Stimulated activated naive CD4-positive, alpha-beta T cell (primary cell): ENCODE measurements at regions not wholly inside any gene's neighbourhood (a gene's known extent, or its start where the extent isn't known, plus 50 kb on each side); places are given as distances from the start of the nearest gene placed in this dataset.

Experiments used
- DNase-seq, 6 experiments: peaks; one replicate each; lab custom pipeline; 2025; lab: John Stamatoyannopoulos, UW

DNA sequence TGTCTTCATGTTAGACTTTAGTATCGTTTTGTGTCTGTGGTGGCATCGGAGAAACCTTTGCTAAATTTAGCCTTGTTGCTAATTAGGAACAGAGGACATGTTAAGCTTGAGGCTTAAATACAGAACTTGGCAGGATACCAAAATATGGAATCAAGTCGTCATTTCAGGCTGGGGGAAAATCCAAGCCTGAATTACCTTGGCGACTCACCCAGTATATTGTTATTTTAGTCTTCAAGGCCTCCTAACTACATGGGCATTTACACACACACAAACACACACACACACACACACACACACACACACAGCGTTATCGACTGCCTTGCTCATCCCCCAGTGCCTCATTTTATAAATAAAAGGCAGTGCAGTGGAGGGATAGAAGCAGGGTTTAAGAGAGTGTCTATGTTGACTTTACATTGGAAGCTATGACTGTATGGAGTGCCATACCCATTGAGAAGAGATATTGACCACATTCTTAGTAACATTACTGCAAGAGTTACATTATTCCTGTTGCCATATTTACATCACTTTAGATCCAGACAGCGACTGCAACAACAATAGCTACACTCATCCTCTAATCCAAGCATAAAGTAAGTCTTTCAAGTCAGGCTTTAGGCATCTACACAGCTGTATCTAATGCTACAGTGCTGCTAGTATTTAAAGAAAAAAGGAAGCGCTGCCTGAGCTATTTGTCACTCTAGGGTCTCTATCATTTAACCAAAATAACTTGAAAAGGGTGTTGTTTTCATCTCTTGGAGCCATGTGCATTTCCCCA is 210.8 kb upstream of the SEMA6D start:
- DNase-seq: no peak

DNA sequence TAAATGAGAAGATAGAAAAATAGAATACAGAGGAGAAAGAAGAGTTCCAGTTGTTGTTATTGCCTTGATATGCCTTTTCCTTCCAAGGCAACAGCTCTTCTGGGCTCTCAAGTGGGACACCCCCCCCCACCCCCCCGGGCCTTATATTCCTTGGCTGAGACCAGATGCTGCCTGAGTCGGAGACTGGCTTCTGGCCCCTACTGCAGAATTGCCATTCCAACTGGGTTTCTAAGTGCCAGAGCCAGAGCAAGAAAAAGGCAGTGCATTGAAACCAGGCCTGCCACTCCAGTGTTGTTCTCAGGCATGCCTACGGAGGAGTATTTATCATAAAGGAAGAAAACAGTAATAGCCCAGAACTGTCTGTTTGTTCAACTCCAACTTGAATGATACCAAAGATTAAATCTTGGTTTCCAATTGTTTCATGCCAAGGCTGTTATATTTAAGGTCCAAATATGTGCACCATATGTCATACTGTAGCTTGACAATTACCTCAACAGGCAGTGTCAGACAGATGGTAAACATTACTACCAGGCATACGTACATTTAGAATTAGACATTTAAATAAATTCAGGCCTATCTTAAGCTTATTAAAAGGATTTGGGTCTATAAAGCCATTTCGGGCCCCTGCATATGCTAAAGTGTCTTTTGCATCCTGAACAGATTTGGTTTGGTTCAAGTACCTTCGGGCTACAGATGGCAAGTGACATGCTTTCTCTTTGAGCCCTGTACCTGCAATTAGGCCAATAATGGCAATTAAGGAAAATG is 209.9 kb upstream of the SEMA6D start:
- DNase-seq: no peak

DNA sequence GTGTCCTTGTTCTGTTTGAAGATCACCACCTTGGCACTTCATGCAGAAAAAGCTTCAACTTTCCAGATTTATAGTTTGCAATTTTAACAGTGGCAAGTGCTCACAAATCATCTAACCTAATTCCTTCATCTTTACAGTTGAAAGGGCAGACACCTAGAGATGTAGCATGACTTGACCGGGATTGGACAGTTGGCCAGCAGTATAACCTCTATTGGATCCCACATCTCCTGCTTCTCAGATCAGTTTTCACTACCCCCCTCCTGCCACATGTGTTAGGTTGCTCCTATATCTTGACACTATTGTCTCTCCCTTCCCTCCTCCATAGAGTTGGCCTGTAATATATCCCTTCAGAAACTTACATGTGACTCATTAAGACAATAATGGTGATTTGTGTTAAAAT is 206.0 kb upstream of the SEMA6D start:
- no peak for DNase-seq

DNA sequence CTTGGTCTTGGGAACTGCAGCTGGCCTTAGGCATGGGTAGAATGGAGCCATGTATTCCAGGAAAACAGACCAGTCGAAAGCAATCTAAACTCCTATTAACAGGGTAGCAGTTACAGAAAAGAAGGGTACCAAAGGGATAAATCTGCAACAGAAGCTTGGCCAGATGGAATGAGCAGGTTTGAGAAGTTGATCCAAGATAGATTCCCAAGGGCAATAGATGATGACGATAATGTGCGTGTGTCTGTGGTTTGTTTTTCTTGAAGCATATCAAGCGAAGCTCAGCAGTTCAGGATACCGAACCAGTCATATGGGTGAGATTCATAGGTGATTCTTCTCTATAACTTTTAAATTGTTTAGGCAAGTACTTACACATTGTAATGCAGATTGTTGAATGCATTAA is 203.8 kb upstream of the SEMA6D start:
- DNase-seq: no peak

DNA sequence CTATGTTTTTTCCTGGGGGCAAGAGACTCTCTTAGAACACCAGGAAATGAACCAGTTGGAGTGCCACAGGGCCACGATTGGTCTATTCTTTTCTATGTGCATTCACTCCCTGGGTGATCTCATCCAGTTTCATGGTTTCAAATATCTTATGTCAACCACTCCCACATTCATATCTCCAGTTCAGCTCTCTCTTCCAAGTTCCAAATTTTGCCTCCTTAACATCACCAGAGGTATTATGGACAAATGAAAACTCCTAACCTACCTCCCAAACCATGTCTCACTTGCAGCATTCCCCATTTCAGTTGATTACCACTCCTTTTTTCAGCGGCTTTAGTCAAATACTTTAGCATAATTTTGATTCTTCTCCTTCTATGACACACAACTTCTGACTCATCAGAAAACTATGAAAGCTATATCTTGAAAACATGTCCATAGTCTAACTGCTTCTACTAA is 203.1 kb upstream of the SEMA6D start:
- no peak for DNase-seq

DNA sequence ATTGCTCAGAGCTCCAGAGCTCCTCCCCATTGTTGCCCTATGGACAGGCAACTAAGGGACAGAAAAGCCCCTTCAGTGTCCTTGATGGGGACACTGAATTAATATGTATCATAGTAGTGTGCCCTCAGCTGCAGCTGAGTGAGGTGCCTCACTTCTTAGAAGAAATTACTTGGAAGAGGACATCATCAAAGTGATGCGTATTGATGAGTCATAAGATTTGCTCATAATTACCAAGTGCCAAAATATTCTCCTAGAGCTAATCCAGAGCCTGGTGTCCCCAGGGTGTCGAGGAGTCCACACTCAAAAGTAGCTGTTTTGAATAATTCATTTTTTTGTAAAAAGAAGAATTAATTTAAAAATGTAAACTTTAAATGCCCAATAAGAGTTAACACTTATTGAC is 200.7 kb upstream of the SEMA6D start:
- no peak for DNase-seq

DNA sequence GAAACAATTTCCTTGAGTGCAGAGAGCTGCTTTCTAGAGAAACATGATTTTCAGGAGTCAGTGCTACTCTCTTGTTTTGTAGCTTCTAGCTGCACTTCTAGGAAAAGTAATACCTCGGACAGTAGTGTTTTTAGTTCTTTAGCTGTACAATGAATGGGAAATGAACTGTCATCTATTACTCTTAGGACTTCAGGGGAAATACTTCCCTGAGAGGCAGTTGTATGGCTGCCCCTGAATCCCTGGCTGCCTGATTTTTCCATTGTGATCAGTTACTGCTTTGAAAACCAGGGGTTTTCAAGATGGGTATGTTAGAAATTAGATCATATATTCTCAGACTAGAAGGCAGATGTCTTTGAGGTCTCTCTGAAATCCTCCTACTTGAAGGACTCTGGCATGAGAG is 200.3 kb upstream of the SEMA6D start:
- DNase-seq: no peak

DNA sequence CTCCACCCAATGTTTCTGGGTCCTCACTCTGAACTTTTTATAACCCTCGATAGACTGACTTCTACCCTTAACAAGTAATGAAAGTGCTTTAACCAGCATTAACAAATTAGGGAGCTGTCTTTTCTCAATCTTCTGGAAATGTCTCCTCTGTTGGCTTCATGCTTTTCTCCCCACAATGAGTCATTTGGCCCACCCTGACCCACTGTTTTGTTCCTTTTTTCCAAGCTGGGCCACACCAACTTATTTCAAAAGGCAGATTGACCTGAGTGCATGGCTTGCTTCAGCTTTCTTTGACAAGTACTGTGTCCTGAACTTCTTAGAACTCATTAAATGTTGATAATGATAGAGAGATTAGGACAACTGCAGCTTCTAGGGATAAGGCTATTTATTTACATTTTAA is 199.6 kb upstream of the SEMA6D start:
- DNase-seq: no peak

DNA sequence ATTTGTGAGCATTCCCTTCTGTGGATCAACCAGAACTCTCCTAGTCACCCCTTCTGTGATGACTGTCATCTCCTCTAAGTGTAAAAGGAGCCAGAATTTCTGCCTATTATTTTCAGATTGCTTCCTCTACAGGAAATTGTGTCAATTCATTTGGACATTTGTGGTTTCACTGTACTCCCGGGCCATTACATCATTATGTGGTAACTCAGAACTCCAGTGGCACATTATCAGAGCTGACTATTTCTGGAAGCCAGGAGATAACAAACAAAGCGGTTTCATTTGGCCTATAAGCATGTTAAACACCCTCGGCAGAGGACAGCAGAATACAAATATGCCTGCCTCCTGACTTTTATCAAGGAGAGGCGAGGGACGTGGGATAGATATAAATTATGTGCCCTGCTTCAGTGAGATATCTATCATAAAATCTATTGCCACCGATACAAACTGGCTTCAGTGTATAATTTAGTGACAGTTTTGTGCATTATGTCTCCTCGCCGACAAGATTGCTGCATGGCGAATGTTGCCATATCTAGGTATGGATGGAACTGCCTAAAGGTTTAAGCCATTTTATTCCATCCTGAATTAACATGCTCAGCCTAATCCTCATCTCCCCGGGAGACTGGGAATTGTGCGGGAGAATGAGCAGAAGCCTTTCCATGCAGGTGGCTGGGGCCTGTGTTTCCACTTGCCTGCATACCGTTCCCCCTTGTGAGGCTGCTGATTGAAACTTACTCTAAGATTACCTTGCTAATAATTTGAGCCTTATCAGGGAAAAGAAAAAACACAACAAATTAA is 193.4 kb upstream of the SEMA6D start:
- no peak for DNase-seq

DNA sequence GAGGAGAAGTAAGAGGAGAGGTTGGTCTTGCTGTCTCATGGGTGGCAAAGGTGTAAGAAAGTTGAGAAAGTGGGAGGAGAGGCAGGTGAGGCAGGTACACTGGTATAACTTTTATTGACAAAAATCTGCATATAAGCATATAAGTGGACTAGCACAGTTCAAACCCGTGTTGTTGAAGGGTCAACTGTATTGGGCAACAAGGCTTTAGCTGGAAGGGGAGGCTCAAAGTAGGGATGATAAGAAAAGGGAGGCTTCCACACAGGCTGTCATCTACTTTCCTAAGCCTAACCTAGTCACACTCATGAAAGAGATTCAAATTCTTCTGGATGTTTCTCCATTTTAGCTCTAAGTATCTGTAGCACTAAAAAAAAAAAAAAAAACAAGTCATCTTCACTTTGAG is 188.1 kb upstream of the SEMA6D start:
- DNase-seq: no peak

DNA sequence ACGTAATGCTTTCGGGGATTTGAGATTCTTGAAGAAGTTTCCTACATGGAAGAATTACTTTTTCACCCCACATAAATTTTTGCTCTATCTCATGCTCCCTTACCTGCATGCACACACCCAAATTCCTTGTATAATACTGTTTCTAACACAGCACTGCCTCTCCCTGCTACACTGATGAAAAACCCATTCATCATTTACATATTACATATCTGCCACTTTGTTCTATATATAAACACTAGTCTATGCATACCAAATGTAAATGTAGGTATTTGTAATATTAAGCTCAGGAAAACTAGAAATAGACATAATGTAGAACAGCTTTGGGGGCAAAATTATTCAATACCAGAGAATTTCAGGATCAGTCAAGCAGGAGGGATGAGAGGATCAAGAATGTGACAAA is 182.6 kb upstream of the SEMA6D start:
- no peak for DNase-seq

DNA sequence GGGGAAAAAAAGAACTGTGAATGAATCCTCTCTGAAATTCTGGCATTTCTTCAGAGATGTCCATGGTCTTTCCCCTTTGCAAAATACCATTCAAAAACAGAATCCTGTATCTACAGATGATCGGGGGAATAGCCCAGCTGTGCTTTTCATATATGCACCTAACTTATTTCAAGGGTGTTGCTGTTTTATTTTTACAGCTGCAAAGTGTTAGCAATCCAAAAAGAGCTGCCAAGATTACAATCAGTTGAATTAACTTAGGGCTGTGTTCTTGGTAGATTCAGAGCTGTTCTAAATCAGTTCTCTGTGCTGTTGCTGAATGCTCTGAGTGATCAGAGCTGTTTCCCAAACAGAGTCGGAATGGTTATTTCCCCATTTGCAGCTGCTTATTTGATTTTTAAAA is 175.7 kb upstream of the SEMA6D start:
- DNase-seq: no peak

DNA sequence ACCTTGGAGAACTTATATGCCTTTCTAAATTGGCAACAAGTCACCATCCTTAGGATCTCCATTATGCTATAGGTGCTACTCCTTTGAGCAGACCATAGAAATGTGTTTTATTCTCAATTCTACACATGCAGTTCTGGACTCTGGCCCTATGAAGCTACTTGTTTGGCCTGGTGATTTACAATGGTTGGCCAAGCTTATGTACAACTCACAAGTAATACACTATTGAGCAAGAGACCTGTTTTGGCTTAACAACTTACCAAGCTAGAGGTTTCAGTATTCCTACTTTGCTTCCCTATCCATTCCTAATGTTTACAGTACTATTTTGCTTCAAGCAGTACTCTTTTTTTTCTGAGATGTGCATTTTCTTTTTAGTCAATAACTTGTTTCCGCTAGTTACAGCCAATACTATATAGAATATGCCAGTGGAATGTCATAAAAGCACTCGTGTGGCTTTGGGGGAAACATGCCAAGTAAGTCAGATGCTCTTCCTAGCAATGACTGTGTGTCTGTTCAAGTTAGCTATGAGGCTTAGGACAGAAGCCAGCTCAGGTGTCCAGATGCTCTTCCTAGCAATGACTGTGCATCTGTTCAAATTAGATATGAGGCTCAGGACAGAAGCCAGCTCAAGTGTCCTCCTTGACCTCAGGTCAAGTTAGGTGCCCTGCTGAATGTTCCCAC is 174.9 kb upstream of the SEMA6D start:
- no peak for DNase-seq

DNA sequence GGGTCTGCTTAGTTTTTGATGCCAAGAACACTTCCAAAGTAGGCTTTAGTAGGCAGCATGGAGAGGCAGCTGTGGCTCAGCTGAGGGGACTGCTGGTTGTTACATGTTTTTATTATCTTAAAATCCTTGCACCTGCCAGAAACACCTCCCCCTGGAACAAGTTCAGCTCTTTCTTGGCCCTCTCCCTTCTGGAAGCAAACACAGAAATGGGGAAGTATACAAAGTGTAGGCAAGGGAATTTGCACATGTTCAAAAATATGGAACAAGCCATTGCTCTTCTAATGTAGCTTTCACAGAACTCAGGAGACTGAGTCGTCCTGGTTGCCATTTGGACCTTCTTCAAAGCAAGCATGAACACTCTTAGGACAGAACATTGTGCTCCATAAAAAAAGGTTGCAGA is 169.1 kb upstream of the SEMA6D start:
- no peak for DNase-seq

DNA sequence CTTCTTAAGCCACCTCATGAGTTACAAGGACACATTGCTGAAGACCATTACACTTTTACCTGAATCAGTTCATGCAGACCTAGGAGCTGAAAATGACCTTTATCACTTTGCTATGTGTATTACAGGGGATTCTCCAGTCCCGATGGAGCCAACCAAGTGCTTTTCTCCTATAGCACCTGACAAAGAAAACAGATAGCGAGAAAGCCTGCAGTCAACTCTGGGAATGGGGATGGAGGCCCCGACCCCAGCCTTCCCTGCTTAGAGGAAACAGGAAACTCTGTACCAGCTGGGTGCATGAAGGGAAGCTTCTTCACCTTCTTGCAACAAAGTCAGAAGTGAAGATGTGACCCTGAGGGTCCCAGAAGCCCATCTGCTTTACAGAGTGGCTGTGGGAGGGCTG is 168.3 kb upstream of the SEMA6D start:
- DNase-seq: no peak

DNA sequence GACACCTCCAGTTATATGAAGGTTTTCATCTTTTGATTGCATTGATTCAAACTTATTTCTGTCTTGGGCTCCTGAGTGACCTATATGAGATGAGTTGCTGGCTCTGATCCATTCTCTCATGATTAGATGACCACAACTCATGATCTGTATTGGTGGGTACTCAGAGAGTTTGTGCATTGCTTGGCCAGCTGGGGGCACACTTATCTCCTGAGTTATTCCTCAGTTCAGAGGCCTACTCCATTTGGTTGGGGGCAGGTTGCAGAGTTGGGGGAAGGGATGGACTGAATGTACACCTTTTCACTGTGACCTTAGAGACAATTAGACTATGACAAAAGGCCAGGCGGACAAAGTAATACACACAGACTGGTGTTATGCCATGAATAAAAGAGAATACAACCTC is 166.2 kb upstream of the SEMA6D start:
- no peak for DNase-seq

DNA sequence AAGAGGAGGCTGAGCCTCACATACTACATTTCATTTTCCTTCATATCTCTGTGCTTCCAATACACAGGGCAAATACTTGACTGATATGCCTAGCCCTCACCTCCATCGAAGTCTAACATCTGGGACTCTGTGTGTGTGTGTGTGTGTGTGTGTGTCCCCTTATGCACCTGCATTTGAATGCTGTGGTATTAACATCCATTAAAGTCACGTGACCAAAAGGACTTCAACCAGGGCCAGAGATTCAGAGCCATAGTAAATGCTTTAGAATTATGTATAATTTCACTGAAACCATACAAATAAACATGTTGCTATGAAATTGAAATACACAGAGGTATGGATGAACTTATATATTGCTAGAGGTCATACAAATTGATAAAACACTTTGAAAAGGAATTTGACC is 165.8 kb upstream of the SEMA6D start:
- no peak for DNase-seq

DNA sequence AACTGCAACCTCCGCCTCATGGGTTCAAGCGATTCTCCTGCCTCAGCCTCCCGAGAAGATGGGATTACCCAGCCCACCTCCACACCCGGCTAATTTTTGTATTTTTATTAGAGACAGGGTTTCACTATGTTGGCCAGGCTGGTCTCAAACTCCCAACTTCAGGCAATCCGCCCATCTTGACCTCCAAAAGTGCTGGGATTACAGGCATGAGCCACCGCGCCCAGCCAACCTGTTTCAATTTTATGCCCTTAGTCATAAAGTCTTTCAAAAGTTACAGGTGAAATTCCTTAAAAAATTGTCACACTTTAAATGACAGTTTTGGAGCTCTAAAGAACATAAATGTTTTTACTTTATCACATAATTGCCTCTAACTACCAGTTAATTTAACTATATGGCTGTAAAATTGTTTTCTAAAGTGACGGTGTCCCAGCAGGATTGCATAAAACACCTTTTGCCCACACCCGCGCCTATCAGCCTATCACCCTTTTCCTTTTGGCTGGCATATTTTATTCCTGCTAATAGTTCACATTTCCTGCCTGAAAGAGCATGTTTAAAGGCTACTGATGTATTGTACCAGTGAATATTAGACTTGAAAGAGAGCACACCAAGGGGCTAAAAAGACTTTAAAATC is 164.2 kb upstream of the SEMA6D start:
- no peak for DNase-seq

DNA sequence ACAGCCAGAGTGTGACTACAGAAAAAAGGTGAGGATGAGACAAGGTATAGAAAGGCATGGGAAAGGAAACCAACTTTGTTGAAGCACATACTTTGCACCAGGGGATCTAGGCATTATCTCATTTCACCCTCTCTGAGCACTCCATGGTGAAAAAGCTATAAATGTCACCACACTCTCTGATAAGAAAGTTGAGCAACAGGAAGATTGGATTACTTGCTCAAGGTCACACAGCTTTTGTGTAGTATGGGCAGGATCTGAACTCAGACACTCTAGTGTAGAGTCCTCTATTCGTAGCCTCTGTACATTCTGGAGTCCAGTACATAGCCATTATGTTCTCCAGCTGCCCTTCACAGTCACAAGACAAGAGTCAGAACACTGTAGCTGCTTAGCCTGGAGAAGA is 163.4 kb upstream of the SEMA6D start:
- DNase-seq: no peak

DNA sequence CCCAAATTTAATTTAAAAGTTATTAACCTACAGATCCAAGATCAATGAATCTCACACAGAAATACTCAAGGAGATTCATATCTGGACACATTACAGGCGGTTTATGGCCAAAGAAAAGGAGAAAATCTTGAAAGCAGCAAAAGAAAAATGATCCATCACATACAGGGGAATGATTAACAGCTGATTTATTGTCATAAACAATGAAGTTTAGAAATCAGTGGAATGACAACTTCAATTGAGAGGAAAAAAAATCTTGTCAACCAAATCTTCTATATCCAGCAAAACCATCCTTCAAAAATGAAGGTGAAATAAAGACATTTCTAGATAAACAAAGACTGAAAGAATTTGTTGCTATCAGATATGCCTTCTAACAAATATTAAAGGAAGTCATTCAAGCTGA is 156.2 kb upstream of the SEMA6D start:
- DNase-seq: no peak

DNA sequence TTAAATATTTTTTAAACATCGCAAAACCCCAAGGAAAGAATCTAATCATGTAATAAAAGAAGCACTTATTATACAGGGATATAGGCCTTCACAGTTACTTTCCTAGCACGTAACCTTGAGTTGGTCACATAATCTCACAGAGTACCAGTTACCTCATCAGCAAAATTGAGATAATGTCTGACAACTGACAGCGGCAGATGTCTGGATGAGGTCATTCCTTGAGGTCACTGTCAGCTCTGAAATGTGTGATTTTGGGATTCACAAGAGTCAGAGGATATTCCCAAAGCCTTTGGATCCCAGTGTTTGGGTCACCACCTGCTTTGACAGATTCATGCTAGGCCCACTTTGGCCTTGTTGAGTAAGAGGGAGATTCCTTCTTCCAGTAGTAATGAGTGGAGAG is 151.4 kb upstream of the SEMA6D start:
- DNase-seq: no peak

DNA sequence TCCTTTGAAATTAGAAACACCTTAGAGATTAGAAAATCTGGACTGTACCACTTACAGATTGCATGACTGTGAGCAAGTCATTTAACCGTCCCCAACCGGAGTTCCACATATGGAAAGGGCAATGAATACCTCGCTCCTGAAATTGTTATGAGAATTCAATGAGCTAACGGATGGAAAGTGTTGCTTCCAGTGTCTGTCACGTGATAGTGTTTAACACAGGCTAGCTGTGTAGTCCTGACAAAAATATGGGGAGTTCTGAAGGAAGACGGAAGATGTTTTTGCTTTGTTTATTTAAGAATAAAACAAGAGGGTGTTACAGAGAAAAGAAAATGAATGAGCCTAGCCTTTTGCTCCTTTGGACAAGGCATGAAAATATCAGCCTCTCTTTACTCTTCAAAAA is 150.7 kb upstream of the SEMA6D start:
- no peak for DNase-seq
